PFSK-1 (cell line): ENCODE measurements at regions not wholly inside any gene's neighbourhood (a gene's known extent, or its start where the extent isn't known, plus 50 kb on each side); places are given as distances from the start of the nearest gene placed in this dataset.

Experiments used
- FOXP2 ChIP-seq: optimal IDR thresholded peaks from 2 replicates; pipeline ENCODE3; 2011; ENCODE audit warnings: borderline replicate concordance, control low read depth, inconsistent platforms; ENCODE audit not compliant: insufficient read depth; ENCODE audit errors: extremely low read length, extremely low read depth
- POLR2AphosphoS5 ChIP-seq: IDR thresholded peaks from 2 replicates; pipeline ENCODE4 v1.6.1; 2012; ENCODE audit warnings: low read depth, mild to moderate bottlenecking, control low read depth, low read length, moderate library complexity
- REST ChIP-seq, 2 experiments: IDR thresholded peaks; 2 replicates each; pipeline versions ENCODE4 v1.6.1 to v1.8.0; 2011 to 2012; ENCODE audit warnings: low read depth in 2 of 2, low read length in 2 of 2, control low read depth in 1 of 2, inconsistent platforms in 1 of 2, mild to moderate bottlenecking in 1 of 2, moderate library complexity in 1 of 2; ENCODE audit not compliant: insufficient read depth in 1 of 2
- SIN3A ChIP-seq: IDR thresholded peaks from 2 replicates; pipeline ENCODE4 v1.6.1; 2012; ENCODE audit warnings: mild to moderate bottlenecking, low read length, moderate library complexity, borderline replicate concordance; ENCODE audit not compliant: insufficient read depth
- TAF1 ChIP-seq: IDR thresholded peaks from 2 replicates; pipeline ENCODE4 v1.6.1; 2012; ENCODE audit warnings: low read length, control low read depth, borderline replicate concordance; ENCODE audit not compliant: insufficient read depth

DNA sequence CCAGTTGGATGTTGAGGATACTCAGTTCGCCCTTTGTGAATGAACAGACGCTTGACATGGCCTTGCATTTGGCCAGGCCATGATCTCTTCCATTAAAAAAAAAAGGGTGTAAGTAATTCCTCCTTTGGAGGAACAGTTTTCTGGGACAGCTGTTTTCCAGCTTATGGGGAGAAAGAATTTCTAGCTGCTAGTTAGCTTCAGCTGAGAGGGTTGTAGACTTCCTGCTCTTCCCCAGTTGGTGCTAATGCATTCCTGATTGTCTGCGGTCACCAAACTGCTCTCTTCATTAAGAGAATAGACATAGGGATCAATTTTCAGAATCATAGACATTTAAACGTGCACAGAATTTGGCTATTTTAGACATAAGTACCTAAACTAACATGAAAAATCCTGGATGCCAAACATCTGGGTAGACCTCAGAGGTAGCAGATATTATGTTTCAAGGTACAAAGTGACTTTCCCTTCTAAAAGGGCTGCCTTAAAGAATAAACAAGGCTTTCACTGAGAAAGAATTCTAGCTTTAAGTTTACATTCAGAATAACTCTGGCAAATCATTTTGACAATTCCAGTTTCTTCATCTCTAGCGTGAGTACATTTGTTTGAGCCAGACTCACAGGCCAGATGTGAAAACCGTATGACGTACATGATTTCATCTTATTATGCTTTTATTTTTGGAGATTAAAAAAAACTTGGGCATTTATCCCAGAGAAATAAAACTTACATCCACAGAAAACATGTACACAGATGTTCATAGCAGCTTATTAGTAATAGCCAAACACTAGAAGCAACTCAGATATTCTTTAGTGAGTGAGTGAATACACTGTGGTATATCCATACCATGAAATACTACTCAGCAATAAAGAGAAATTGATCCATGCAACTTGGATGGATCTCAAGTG lies 71.2 kb downstream of the MAIP1 start:
- TF ChIP-seq POLR2AphosphoS5 (no peak), TAF1 (no peak), REST (IDR thresholded peaks at IDR 0.05; ENCODE audit: insufficient read depth in 1 of 2, low read depth in 2 of 2, low read length in 2 of 2) (no peak), SIN3A (no peak), FOXP2 (no peak)
